ENCODE measurements at regions not wholly inside any gene's neighbourhood (a gene's known extent, or its start where the extent isn't known, plus 50 kb on each side); places are given as distances from the start of the nearest gene placed in this dataset.

GRCh38 chr11:106246495-106246894 lies 169.0 kb downstream of the AASDHPPT start:
- TF ChIP-seq POLR2A (IDR thresholded peaks at IDR 0.05) (no peak), POLR2AphosphoS5 (IDR thresholded peaks at IDR 0.05) (no peak)
- TF ChIP-seq, protein P1, sequence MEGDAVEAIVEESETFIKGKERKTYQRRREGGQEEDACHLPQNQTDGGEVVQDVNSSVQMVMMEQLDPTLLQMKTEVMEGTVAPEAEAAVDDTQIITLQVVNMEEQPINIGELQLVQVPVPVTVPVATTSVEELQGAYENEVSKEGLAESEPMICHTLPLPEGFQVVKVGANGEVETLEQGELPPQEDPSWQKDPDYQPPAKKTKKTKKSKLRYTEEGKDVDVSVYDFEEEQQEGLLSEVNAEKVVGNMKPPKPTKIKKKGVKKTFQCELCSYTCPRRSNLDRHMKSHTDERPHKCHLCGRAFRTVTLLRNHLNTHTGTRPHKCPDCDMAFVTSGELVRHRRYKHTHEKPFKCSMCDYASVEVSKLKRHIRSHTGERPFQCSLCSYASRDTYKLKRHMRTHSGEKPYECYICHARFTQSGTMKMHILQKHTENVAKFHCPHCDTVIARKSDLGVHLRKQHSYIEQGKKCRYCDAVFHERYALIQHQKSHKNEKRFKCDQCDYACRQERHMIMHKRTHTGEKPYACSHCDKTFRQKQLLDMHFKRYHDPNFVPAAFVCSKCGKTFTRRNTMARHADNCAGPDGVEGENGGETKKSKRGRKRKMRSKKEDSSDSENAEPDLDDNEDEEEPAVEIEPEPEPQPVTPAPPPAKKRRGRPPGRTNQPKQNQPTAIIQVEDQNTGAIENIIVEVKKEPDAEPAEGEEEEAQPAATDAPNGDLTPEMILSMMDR (IDR thresholded peaks at IDR 0.05), result no peak

Data from breast epithelium (tissue), 3 donors.